Neuronal stem cell (in vitro differentiated cells): ENCODE measurements at regions not wholly inside any gene's neighbourhood (a gene's known extent, or its start where the extent isn't known, plus 50 kb on each side); places are given as distances from the start of the nearest gene placed in this dataset.

Experiments
- DNase-seq: peaks from one replicate; pipeline ENCODE4 v3.0.0-alpha.2; 2013; ENCODE audit warnings: low spot score
- H2AFZ ChIP-seq: one replicate; pipeline ENCODE4 v1.6.1; 2013; ENCODE audit warnings: mild to moderate bottlenecking, low read length, inconsistent platforms
- H2AK5ac ChIP-seq: 2 replicates; pipeline ENCODE4 v1.6.1; 2013; ENCODE audit warnings: low read depth, mild to moderate bottlenecking, inconsistent platforms, low read length, moderate library complexity, mixed read lengths
- H2BK120ac ChIP-seq: 2 replicates; pipeline ENCODE4 v1.6.1; 2013; ENCODE audit warnings: low read depth, mild to moderate bottlenecking, inconsistent platforms, low read length, moderate library complexity, mixed read lengths
- H2BK12ac ChIP-seq: one replicate; pipeline ENCODE4 v1.6.1; 2013; ENCODE audit warnings: low read length, inconsistent platforms
- H2BK15ac ChIP-seq: 2 replicates; pipeline ENCODE4 v1.6.1; 2013; ENCODE audit warnings: mild to moderate bottlenecking, low read length, inconsistent platforms, mixed read lengths
- H2BK5ac ChIP-seq: one replicate; pipeline ENCODE4 v1.6.1; 2013; ENCODE audit warnings: inconsistent platforms, mild to moderate bottlenecking, low read length, moderate library complexity
- H3K14ac ChIP-seq: one replicate; pipeline ENCODE4 v1.6.1; 2013; ENCODE audit warnings: low read length, inconsistent platforms
- H3K18ac ChIP-seq: 2 replicates; pipeline ENCODE4 v1.6.1; 2013; ENCODE audit warnings: low read length, inconsistent platforms
- H3K23ac ChIP-seq: 2 replicates; pipeline ENCODE4 v1.6.1; 2013; ENCODE audit warnings: low read depth, mild to moderate bottlenecking, mixed read lengths, low read length, inconsistent platforms; ENCODE audit not compliant: poor library complexity
- H3K27ac ChIP-seq: replicated peaks from 3 replicates; pipeline ENCODE4 v1.5.1; 2013; ENCODE audit warnings: low read length, inconsistent platforms
- H3K27me3 ChIP-seq, 3 experiments: 2 replicates each; pipeline ENCODE4 v1.6.1; 2013; ENCODE audit warnings: low read length in 3 of 3, mild to moderate bottlenecking in 2 of 3, inconsistent platforms in 1 of 3, low read depth in 1 of 3, mixed read lengths in 1 of 3, moderate library complexity in 1 of 3; ENCODE audit not compliant: control insufficient read depth in 3 of 3, insufficient read depth in 3 of 3
- H3K36me3 ChIP-seq, 2 donors: replicated peaks in 1 of 2; 2 replicates each; pipeline ENCODE4 v1.6.1; 2013; ENCODE audit warnings: low read length in 2 of 2; ENCODE audit not compliant: control insufficient read depth in 2 of 2, insufficient read depth in 2 of 2
- H3K4ac ChIP-seq: 2 replicates; pipeline ENCODE4 v1.6.1; 2013; ENCODE audit warnings: inconsistent platforms, mild to moderate bottlenecking, low read length, moderate library complexity
- H3K4me1 ChIP-seq, 2 donors: 1 replicate in 1 of 2; 2 replicates in 1 of 2; pipeline ENCODE4 v1.6.1; 2013; ENCODE audit warnings: low read length in 2 of 2, low read depth in 1 of 2; ENCODE audit not compliant: control insufficient read depth in 2 of 2, insufficient read depth in 1 of 2
- H3K4me2 ChIP-seq: one replicate; pipeline ENCODE4 v1.6.1; 2013; ENCODE audit warnings: mild to moderate bottlenecking, low read length, inconsistent platforms; ENCODE audit not compliant: insufficient read depth, poor library complexity, severe bottlenecking
- H3K4me3 ChIP-seq, 2 donors: 2 replicates each; pipeline ENCODE4 v1.5.1; 2013; ENCODE audit warnings: low read length in 2 of 2, mild to moderate bottlenecking in 2 of 2, inconsistent platforms in 1 of 2, moderate library complexity in 1 of 2
- H3K79me1 ChIP-seq: one replicate; pipeline ENCODE4 v1.6.1; 2013; ENCODE audit warnings: low read depth, mild to moderate bottlenecking, inconsistent platforms, low read length, moderate library complexity
- H3K9ac ChIP-seq: one replicate; pipeline ENCODE4 v1.6.1; 2013; ENCODE audit warnings: mild to moderate bottlenecking, low read depth, low read length, inconsistent platforms; ENCODE audit not compliant: poor library complexity
- H3K9me3 ChIP-seq, 2 donors: replicated peaks in 1 of 2; 2 replicates each; pipeline versions ENCODE3 to v1.6.1; 2013; ENCODE audit warnings: low read length in 2 of 2, mild to moderate bottlenecking in 2 of 2, inconsistent platforms in 1 of 2, low read depth in 1 of 2, mixed read lengths in 1 of 2, moderate library complexity in 1 of 2; ENCODE audit not compliant: control insufficient read depth in 2 of 2, insufficient read depth in 1 of 2
- H4K8ac ChIP-seq: one replicate; pipeline ENCODE4 v1.6.1; 2013; ENCODE audit warnings: low read depth, mild to moderate bottlenecking, inconsistent platforms, low read length, moderate library complexity
- H4K91ac ChIP-seq: one replicate; pipeline ENCODE4 v1.6.1; 2013; ENCODE audit warnings: low read length, low read depth, mild to moderate bottlenecking, inconsistent platforms; ENCODE audit not compliant: poor library complexity
- WGBS, 2 donors: extraction: QIAGEN DNeasy Blood & Tissue Kit; methylation state at CpG; one replicate each; pipeline ENCODE4 v1.1.7; 2013; ENCODE audit warnings: missing lambda C conversion rate in 2 of 2, mixed read lengths in 1 of 2; ENCODE audit not compliant: insufficient read length in 2 of 2, insufficient replicate concordance in 1 of 2; ENCODE audit errors: extremely low coverage in 2 of 2; 5-methylcytosine and 5-hydroxymethylcytosine counted together

- H2BK15ac ChIP-seq = no peak overlapping the region
- H2BK5ac ChIP-seq = no peak overlapping the region
- no peak overlapping the region for H3K4ac ChIP-seq
- H3K27me3 ChIP-seq = no peaks in the 10 kb centered on the region
- H4K91ac ChIP-seq = no peak overlapping the region
- no peak overlapping the region for H2BK120ac ChIP-seq
- H2AFZ ChIP-seq = no peak overlapping the region
- H3K18ac ChIP-seq = no peak overlapping the region
- DNase-seq = no peak
- no peak overlapping the region for H3K4me3 ChIP-seq
- no peaks in the 10 kb centered on the region for H3K9me3 ChIP-seq
- H3K79me1 ChIP-seq = no peaks in the 10 kb centered on the region
- no peaks in the 10 kb centered on the region for H3K36me3 ChIP-seq
- H3K27ac ChIP-seq = no peak overlapping the region
- H3K23ac ChIP-seq = no peak overlapping the region
- no peak overlapping the region for H4K8ac ChIP-seq
- no CpG with 5 or more reads among the region's 6 CpGs for WGBS, 2 donors
- H2AK5ac ChIP-seq = no peak overlapping the region
- H3K14ac ChIP-seq = no peak overlapping the region
- H3K9ac ChIP-seq = no peak overlapping the region
- no peaks in the 10 kb centered on the region for H3K4me1 ChIP-seq
- no peak overlapping the region for H3K4me2 ChIP-seq
- no peak overlapping the region for H2BK12ac ChIP-seq
Measured at GRCh38 chr12:115190010-115190770, 506.2 kb upstream of the TBX3 start.

GRCh38 chr12:115185506-115185905, 501.5 kb upstream of the TBX3 start:
- H3K18ac ChIP-seq = no peak overlapping the region
- H3K4me1 ChIP-seq = no peaks in the 10 kb centered on the region
- no peak overlapping the region for H2BK12ac ChIP-seq
- DNase-seq = no peak
- no peak overlapping the region for H2BK120ac ChIP-seq
- no peak overlapping the region for H2BK5ac ChIP-seq
- H4K8ac ChIP-seq = no peak overlapping the region
- no peaks in the 10 kb centered on the region for H3K36me3 ChIP-seq
- no peak overlapping the region for H3K14ac ChIP-seq
- no peak overlapping the region for H4K91ac ChIP-seq
- no peaks in the 10 kb centered on the region for H3K9me3 ChIP-seq
- no peak overlapping the region for H3K9ac ChIP-seq
- no peak overlapping the region for H2BK15ac ChIP-seq
- H3K4me3 ChIP-seq = no peak overlapping the region
- no peak overlapping the region for H3K27ac ChIP-seq
- H3K23ac ChIP-seq = no peak overlapping the region
- no peak overlapping the region for H2AFZ ChIP-seq
- H3K4me2 ChIP-seq = no peak overlapping the region
- no peak overlapping the region for H3K4ac ChIP-seq
- H3K79me1 ChIP-seq = no peaks in the 10 kb centered on the region
- H2AK5ac ChIP-seq = no peak overlapping the region
- H3K27me3 ChIP-seq = no peaks in the 10 kb centered on the region
- WGBS, 2 donors = no CpG with 5 or more reads among the region's 4 CpGs

GRCh38 chr12:115183752-115184151, 499.8 kb upstream of the TBX3 start:
- no peak overlapping the region for H3K14ac ChIP-seq
- no peaks in the 10 kb centered on the region for H3K79me1 ChIP-seq
- no CpG with 5 or more reads among the region's 3 CpGs for WGBS, 2 donors
- no peak overlapping the region for H2BK5ac ChIP-seq
- no peak overlapping the region for H3K27ac ChIP-seq
- H3K23ac ChIP-seq = no peak overlapping the region
- H3K4ac ChIP-seq = no peak overlapping the region
- no peaks in the 10 kb centered on the region for H3K27me3 ChIP-seq
- no peak overlapping the region for H3K4me3 ChIP-seq
- H3K18ac ChIP-seq = no peak overlapping the region
- H3K4me1 ChIP-seq = no peaks in the 10 kb centered on the region
- H3K9me3 ChIP-seq = no peaks in the 10 kb centered on the region
- H4K8ac ChIP-seq = no peak overlapping the region
- no peaks in the 10 kb centered on the region for H3K36me3 ChIP-seq
- no peak overlapping the region for H2AFZ ChIP-seq
- no peak overlapping the region for H3K9ac ChIP-seq
- H2BK12ac ChIP-seq = no peak overlapping the region
- H2AK5ac ChIP-seq = no peak overlapping the region
- H2BK120ac ChIP-seq = no peak overlapping the region
- no peak overlapping the region for H2BK15ac ChIP-seq
- no peak for DNase-seq
- no peak overlapping the region for H4K91ac ChIP-seq
- H3K4me2 ChIP-seq = no peak overlapping the region

- Histone ChIP-seq H2AFZ (no peak overlapping the region), H2BK15ac (no peak overlapping the region), H3K14ac (no peak overlapping the region), H3K4me2 (no peak overlapping the region), H4K91ac (no peak overlapping the region), H3K4ac (no peak overlapping the region), H3K9ac (peak overlapping the region; percentile 64), H3K27ac (no peak overlapping the region), H4K8ac (no peak overlapping the region), H3K4me3 (peak overlapping the region in 1 of 2 donors; percentile 4), H2BK5ac (no peak overlapping the region), H2BK12ac (no peak overlapping the region), H3K18ac (no peak overlapping the region), H2AK5ac (no peak overlapping the region), H2BK120ac (no peak overlapping the region), H3K4me1 (no peaks in the 10 kb centered on the region), H3K23ac (no peak overlapping the region), H3K9me3 (no peaks in the 10 kb centered on the region), H3K36me3 (no peaks in the 10 kb centered on the region), H3K79me1 (no peaks in the 10 kb centered on the region), H3K27me3 (peaks cover 0 to 1% (median 0%) of the 10 kb centered on the region in 3 experiments)
- DNase-seq = no peak
- WGBS, 2 donors = 100% methylated on average over 3 of the region's 6 CpGs; no CpG with 5 or more reads in 1 of the 2 donors
Measured at GRCh38 chr12:115177899-115178298, 493.9 kb upstream of the TBX3 start.
